ENCODE measurements at regions not wholly inside any gene's neighbourhood (a gene's known extent, or its start where the extent isn't known, plus 50 kb on each side); places are given as distances from the start of the nearest gene placed in this dataset.
"Not testable (repeated sequence)": the region's sequence is repeated elsewhere in the genome, so short reads cannot be mapped to it uniquely, and the experiment has no call there.

GRCh38 chr21:27858053-27858825, 891.4 kb upstream of the ADAMTS5 start:
- not testable (repeated sequence) for TF ChIP-seq CTCF (IDR thresholded peaks at IDR 0.05; ENCODE audit: insufficient read depth, low read length, poor library complexity, severe bottlenecking); EZH2phosphoT487 (conservative IDR thresholded peaks at IDR 0.05; ENCODE audit: low read length)
